Esophagus squamous epithelium (tissue), 4 donors: ENCODE measurements at regions not wholly inside any gene's neighbourhood (a gene's known extent, or its start where the extent isn't known, plus 50 kb on each side); places are given as distances from the start of the nearest gene placed in this dataset.

Experiments
- CTCF ChIP-seq, 6 experiments: fragments of 450-650 bp in 4 of 6; fragments of 200-600 bp in 2 of 6; sonication (generic) in 2 of 6; IDR thresholded peaks; one replicate each; pipeline ENCODE4 v1.5.1; 2016 to 2019; ENCODE audit warnings: antibody characterized with exemption in 6 of 6, mild to moderate bottlenecking in 4 of 6, moderate library complexity in 4 of 6
- POLR2A ChIP-seq, 4 donors: fragments of 450-650 bp; IDR thresholded peaks; one replicate each; pipeline ENCODE4 v1.6.1; 2017; ENCODE audit warnings: antibody characterized with exemption in 4 of 4, mild to moderate bottlenecking in 4 of 4, moderate library complexity in 3 of 4

GRCh38 chr4:89639395-89639794, 197.6 kb downstream of the SNCA start:
- no peak for TF ChIP-seq POLR2A (IDR thresholded peaks at IDR 0.05)
- TF ChIP-seq CTCF (IDR thresholded peaks at IDR 0.05), result no peak
